Stimulated activated CD4-positive, alpha-beta T cell treated with anti-CD3 and anti-CD28 coated beads, Interleukin-4, amount 100 ng/mL, for 24 hours (primary cell): ENCODE measurements at regions not wholly inside any gene's neighbourhood (a gene's known extent, or its start where the extent isn't known, plus 50 kb on each side); places are given as distances from the start of the nearest gene placed in this dataset.
"Not testable (repeated sequence)": the region's sequence is repeated elsewhere in the genome, so short reads cannot be mapped to it uniquely, and the experiment has no call there.

Experiments
- DNase-seq: peaks from one replicate; pipeline ENCODE4 v3.0.0-alpha.2; 2020

GRCh38 chr11:69220561-69221051 is 64.9 kb downstream of the SMIM38 start:
- no peak for DNase-seq

GRCh38 chr11:69221086-69221485 is 65.4 kb downstream of the SMIM38 start:
- DNase-seq, result no peak

- not testable (repeated sequence) for DNase-seq
These were observed 65.9 kb downstream of the SMIM38 start for GRCh38 chr11:69221636-69222035.

DNA sequence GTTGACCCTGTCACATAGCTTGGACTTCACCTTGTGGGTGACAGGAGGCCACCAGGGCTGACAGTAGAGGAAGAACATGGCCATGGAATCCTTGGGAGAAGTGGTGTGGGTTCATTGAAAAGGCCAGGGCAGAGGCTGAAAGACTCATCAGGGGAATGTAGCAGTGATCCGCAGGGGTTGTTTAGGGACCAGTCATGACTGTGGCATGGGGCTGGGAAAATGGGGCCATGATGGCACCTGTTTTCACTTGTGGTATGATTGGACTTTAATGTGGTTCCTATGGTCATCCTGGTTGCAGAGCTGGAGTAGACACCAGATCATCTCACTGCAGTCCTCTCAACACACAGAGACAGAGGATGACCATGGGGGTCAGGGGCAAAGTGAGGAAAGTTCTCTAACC is 66.7 kb upstream of the MYEOV start:
- no peak for DNase-seq

- no peak for DNase-seq
These were observed 64.4 kb upstream of the MYEOV start for GRCh38 chr11:69229511-69229910.

DNA sequence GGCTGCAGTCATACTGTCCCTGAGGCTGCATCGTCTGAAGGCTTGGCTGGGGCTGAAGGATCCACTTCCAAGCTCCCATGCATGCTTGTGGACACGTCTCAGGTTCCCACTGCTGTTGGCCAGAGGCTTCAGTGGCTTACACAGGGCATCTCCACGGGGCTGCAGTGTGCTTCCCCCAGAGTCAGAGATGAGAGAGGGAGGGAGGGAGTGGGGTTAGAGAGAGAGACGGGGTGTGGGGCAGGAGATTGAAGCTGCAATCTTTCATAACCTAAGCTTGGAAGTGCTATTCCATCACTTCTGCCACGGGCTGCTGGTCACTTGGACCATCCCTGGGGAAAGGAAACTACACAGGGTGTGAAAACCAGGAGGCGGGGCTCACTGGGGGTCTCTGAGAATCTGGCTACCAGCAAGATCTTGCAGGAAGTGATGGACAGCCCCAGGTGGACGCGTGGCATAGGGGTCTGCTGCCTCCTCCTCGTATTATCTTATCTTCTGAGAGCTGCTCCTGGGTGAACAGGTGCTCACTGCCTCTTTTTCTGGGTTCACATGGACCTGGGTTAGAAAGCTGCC is 63.0 kb upstream of the MYEOV start:
- no peak for DNase-seq

GRCh38 chr11:69231466-69232018 is 62.4 kb upstream of the MYEOV start:
- no peak for DNase-seq

- DNase-seq, result no peak
These were observed 60.9 kb upstream of the MYEOV start for GRCh38 chr11:69232821-69233743.

- DNase-seq, result no peak
These were observed 60.0 kb upstream of the MYEOV start for GRCh38 chr11:69233744-69234570.

DNA sequence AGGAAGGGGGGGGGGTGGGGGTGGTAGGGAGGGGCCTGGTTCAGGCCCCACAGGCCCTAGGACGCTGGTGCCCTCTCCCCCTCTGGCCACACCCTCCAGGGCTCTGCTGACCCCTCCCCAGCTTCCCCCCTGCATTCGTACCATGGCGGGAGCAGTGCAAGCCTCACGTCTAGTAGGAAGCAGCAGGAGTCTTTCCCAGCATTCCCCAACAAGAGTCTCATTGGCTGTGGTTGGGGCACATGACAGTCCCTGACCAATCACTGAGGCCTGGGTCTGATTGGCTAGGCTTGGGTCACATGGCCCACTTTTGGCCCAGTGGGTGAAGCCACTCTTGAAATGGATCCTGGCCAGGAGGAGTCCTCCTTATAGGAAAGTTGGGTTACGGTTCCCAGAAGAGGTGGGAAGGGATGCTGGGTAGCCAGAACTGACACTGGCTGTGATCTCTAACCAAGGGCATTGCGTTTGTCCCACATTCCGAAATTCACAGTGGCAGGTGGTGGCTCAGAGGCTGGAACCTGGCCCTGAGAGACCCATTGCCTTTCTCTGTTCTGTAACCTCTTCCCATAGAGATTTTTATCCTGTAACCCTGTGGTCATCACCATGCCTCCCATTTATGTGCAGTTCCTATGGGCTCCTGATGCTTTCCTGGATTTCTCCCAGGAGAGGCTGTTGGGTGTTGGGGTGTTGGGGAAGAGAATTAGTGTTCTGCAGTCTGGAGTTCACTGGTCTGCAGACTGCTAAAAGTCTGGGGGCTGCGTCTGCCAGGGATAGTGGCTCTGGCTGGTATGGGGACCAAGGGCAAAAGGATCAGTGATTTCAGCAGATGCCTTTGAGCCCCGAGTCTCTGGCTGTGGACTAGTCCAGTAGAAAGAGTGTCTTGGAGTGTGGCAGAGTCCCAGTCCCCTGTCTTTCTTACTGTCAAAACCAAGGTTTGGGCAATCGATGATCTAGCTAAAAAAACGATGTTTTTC is 58.9 kb upstream of the MYEOV start:
- no peak for DNase-seq

DNA sequence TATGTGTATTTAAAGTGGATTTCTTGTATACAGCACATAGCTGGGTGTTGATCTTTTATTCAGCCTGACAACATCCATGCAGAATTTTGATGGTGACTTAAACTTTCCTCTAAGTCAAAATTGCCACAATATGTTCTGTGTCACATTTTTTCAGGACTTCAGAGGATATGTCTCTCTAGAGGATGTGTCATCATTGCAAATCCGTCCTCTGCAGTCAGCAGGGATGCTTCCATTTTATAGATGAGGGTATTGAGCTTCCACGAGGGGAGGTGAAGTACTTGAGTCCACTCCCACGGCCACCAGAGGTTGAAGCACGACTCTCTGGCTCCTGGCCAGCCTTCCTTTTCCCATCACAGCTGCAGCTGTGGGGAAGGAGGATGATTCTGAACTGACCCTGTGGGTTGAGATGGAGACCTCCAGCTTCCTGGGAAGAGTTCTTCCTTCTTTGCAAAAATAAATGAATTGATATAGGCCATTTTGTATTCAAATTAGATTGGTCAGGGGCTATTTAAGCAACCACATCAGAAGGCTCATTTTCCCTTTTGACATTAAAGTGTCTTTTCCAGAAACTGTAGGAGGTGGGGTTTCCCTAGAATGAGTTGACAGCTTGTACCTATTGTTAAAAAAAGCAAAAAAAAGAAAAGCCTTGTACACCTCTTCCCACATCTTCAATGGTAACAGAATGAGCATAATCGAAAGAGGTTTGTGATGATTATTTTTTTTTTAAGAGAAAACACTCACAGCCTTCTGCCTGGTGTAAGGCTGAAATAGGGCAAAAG is 55.2 kb upstream of the MYEOV start:
- DNase-seq, result peak; percentile 30

DNA sequence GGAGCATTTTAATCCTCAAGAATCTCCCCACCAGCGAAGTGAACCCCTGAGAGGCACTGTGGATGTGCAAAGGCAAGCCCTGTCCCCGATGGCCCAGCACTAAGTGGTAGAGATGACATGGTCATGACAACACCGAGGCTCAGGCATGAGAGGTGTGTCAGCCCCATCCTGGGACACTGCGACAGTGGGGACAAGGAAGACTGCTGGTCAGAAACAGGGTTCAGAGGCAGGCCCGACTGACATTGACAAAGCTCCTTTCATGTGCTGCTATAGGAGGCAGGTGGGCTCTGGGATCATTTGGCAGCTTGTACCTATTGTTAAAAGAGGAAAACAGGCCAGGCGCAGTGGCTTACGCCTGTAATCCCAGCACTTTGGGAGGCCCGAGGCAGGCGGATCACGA is 54.3 kb upstream of the MYEOV start:
- no peak for DNase-seq

DNA sequence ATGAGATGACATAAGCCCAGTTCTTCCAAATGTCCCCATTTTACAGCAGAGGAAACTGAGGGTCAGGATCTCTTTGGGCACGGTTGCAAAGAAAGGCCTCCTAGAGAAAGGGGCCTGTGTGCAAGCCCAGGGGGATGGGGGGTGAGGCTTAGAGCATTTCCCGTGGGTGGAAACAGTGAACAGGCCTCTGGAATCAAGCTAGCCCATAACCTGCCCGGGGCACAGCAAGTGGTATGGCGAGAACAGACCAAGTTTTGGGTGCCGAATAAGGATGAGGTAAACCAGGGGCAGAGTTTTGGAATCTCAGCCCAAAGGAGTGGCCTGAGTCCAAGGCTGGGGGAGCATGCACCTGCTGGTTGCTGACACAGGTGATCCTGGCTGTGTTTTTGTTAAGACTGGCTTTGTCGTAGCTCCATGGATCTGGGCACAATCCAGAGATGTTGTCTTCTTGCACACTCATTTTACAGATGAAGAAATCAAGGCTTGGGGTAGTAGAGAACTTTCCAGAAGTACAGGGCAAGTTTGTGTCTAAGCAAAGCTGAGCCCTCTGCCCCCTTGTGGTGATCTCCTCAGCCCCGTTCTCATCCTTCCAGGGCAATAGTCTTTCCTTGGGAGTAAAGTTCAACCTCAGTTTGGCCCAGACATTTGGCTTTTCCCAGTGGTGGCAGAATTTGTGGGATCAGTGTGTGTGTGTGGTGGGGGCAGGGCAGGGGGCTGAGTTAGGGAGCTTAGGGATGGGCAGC is 53.5 kb upstream of the MYEOV start:
- DNase-seq, result no peak

DNA sequence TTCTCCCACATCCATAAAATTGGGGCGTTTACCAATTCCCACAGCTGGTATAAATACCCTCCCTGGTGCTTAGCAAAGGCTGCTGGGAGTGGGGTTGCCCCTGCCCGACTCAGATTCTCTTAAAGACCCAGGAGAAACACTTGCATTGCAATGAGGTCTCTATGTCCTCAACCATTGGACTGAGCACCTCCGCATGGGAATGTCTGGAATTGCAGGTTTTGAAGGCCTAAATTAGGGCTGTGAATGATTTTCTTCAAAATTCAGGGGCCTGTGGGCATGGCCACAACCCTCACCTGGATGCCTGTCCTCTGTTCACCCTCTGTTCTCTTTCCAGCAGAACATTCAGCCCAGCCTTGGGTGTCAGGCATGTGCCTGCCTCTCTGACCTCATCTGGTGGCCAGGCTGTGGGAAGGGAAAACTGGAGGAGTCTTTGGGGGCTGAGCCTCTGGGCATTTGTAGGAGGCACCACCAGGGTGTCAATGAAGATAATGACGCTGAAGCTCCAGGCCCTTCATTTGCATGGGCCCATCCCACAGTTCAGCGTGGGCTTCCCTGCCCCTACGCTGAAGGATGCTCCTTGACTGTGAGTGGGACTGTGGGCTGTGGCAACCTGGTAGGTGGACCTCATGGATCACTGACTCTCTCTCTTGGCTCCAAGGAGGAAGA is 52.7 kb upstream of the MYEOV start:
- DNase-seq, result no peak

DNA sequence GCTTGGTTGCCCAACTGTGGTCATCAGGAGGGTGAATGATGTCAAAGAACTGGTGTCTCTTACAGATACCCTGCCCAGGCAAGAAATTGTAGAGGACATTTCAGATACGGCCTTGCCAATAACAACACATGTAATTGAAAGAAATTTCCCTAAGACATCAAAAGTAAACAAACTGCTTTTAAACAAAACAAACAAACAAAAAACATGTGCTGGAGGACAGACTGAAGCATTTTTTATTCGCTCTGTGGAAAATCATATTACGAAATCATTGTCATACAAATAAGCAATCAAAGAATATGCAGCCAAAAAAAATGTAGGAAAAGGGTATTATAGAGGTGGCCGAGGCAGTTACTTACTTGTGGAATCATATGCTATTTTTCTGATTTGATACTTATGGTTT is 52.1 kb upstream of the MYEOV start:
- DNase-seq, result no peak

- DNase-seq, result no peak
These were observed 51.6 kb upstream of the MYEOV start for GRCh38 chr11:69242266-69242920.

DNA sequence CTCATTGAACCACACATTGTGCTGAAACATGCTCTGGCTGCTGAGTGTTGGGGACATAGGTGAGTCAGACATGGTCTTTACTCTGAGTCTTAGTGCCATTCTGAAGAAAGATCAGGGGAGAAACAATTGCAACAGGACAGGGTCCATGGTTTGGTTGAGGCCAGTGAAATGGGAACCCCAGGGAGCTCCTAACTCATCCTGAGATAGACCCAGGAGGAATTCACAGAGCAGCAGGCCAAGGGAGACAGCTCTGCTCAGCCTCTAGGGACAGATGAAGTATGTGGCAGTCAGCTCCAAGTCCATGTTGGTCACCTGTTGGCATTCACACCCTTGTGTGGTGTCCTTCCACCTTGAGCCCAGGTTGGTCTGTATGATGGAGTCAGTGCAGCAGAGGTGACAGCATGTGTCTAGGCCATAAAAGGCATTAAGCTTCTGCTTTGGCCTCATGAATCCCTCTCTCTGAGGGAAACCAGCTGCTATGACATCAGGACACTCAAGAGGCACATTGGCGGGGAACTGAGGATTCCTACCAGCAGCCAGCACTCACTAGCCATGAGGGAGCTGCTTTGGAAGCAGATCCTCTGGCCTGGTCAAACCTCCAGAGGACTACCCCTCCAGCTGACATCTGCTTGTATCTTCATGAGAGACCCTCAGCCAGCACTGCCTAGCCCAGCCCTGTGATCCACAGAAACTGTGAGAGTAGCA is 50.3 kb upstream of the MYEOV start:
- DNase-seq, result no peak
